HUES6 (cell line): ENCODE measurements at regions not wholly inside any gene's neighbourhood (a gene's known extent, or its start where the extent isn't known, plus 50 kb on each side); places are given as distances from the start of the nearest gene placed in this dataset.

Source experiments
- H3K27ac ChIP-seq: 2 replicates; pipeline ENCODE4 v1.7.0; 2013; ENCODE audit warnings: low read depth, mild to moderate bottlenecking, low read length, inconsistent platforms
- H3K27me3 ChIP-seq: 2 replicates; pipeline ENCODE4 v1.6.1; 2013; ENCODE audit warnings: low read length; ENCODE audit not compliant: control insufficient read depth, insufficient read depth
- H3K36me3 ChIP-seq: 2 replicates; pipeline ENCODE4 v1.6.1; 2013; ENCODE audit warnings: low read length; ENCODE audit not compliant: control insufficient read depth, insufficient read depth
- H3K4me1 ChIP-seq: 2 replicates; pipeline ENCODE4 v1.6.1; 2013; ENCODE audit warnings: low read length; ENCODE audit not compliant: control insufficient read depth, insufficient read depth
- H3K4me3 ChIP-seq: 2 replicates; pipeline ENCODE4 v1.5.1; 2013; ENCODE audit warnings: low read depth, low read length
- H3K9ac ChIP-seq: one replicate; pipeline ENCODE4 v1.6.1; 2013; ENCODE audit warnings: mild to moderate bottlenecking, low read length
- H3K9me3 ChIP-seq: 2 replicates; pipeline ENCODE4 v1.6.1; 2013; ENCODE audit warnings: low read depth, low read length; ENCODE audit not compliant: control insufficient read depth, insufficient read depth

DNA sequence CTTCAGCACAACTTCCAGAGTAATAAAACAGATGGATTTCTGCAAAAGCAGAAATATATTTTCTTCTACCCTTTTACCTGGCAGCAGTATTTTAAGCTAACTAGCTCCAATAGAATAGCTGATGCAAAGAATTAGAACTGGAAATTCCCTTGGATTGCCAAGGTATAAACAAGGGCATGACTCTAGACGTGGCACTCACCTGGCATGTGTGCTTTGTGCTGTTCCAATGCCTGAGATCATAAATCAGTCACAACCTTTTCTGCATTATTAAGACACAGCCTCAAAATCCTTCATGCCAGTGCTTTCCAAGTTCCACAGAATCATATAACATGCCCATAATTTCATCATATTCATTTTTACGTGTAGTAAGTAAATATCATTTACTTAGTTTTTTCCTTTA is 1048.7 kb downstream of the ADGRL2 start:
- Histone ChIP-seq H3K27ac (no peak overlapping the region), H3K4me3 (no peak overlapping the region), H3K4me1 (peaks cover 59% of the 10 kb centered on the region), H3K36me3 (no peaks in the 10 kb centered on the region), H3K9ac (no peak overlapping the region), H3K9me3 (no peaks in the 10 kb centered on the region), H3K27me3 (no peaks in the 10 kb centered on the region)

DNA sequence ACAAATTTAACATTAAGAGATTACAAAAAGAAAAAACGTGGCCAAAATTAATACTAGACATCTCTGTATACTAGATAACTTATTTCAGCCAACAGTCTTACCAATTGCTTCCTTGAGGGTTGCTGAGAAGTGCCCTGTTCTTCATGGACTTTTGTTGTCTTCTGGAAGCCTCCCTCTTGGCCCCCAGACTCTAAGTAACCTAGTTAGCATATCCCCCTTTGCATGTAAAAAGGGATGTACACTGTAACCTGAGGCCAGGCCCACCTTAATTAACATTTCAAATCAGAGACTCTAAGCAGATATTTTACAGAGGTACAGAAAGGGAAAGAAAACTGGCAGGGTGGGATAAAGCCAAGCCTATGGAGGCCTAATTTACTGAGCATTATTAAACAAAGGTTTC is 1047.3 kb downstream of the ADGRL2 start:
- no peaks in the 10 kb centered on the region for H3K27me3 ChIP-seq
- H3K27ac ChIP-seq = no peak overlapping the region
- peaks cover 67% of the 10 kb centered on the region for H3K4me1 ChIP-seq
- no peak overlapping the region for H3K9ac ChIP-seq
- H3K9me3 ChIP-seq = no peaks in the 10 kb centered on the region
- H3K4me3 ChIP-seq = peak overlapping the region; percentile 51
- H3K36me3 ChIP-seq = no peaks in the 10 kb centered on the region

DNA sequence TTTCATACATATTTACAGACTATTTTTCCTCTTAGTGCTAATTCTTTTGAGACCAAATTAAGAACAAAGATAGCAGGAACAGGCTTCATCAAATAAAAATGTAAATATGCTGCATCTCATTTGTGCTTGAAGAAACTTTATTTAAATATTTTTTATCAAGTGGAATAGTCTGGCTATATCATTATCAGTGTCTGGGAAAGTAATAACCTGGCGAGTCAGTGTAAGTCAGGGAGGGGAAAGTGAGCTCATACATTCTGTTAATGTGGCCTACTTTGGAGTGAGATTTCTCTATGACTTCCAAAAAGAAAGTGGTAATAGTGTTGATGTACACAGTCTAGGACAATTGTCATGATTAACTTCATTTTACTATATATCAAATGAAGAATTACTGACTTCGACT is 1045.1 kb downstream of the ADGRL2 start:
- H3K9ac ChIP-seq = no peak overlapping the region

DNA sequence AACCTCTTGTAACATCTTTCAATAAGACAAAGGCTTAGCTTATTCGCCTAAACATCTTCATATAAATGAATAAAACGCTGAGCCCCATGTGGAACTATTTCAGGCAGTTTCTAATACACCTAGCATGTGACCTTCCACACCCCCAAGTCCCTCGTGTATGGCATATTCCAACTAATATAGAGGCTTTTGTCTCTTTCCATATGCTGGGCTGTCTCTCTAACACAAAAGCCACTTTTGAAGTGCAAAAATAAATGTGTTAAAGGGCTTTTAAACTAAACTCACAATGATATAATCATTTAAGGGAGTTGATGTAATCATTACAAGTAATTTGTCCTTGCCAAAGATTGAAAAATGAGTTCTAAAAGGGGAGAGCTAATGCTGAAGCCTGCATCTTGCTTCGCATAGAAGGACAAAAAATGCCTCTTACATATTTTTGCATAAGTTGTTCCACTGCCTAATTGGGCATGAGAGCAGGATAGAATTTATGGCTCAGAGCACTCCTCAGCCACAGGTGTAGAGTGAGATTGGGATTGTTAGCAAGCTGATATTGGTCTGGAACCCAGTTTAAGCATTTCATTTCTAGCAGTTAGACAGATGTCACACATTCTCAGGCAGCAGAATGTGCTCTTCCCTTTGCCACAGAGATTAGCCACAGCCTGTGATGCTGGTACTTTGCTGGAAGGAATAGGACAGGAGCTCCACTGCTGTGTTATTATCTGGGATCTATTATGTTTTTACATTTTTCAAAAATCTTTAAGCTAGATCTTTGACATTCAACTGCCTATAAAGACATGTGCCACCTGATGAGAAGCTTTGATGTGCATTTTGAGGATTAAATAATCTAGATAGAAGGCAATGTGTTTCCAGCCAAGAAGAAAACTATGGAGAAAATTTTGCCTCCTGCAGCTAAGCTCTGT is 1044.4 kb downstream of the ADGRL2 start:
- peaks cover 56% of the 10 kb centered on the region for H3K4me1 ChIP-seq

More for the DNA sequence above, 1045.1 kb downstream of the ADGRL2 start:
- no peak overlapping the region for H3K4me3 ChIP-seq
- no peak overlapping the region for H3K27ac ChIP-seq
- H3K36me3 ChIP-seq = no peaks in the 10 kb centered on the region
- no peaks in the 10 kb centered on the region for H3K9me3 ChIP-seq
- peaks cover 56% of the 10 kb centered on the region for H3K4me1 ChIP-seq
- no peaks in the 10 kb centered on the region for H3K27me3 ChIP-seq

DNA sequence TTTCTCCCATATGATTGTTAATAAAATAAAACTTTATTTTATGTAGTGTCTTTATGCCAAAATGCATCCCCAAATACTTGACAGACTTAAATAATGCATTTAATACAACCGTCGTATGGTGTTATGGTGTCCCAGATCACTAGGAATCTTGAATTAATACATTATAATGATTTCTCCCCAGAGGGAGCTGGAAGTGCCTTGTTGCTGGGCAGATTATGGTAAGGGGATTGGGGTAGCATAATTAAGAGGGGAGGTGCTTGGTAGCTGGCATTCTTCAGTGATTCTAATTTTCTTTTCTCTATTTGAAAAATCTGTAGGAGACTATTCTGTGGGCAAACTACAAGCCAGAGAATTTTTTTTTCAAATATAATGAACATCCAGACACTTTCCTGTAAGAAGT is 1043.7 kb downstream of the ADGRL2 start:
- H3K4me1 ChIP-seq = peaks cover 54% of the 10 kb centered on the region
- no peaks in the 10 kb centered on the region for H3K9me3 ChIP-seq
- H3K27me3 ChIP-seq = no peaks in the 10 kb centered on the region
- no peaks in the 10 kb centered on the region for H3K36me3 ChIP-seq
- H3K27ac ChIP-seq = no peak overlapping the region
- no peak overlapping the region for H3K4me3 ChIP-seq
- H3K9ac ChIP-seq = no peak overlapping the region

More for the DNA sequence above, 1044.4 kb downstream of the ADGRL2 start:
- Histone ChIP-seq H3K27me3 (no peaks in the 10 kb centered on the region), H3K27ac (no peak overlapping the region), H3K36me3 (no peaks in the 10 kb centered on the region), H3K9me3 (no peaks in the 10 kb centered on the region), H3K4me3 (no peak overlapping the region), H3K9ac (no peak overlapping the region)

DNA sequence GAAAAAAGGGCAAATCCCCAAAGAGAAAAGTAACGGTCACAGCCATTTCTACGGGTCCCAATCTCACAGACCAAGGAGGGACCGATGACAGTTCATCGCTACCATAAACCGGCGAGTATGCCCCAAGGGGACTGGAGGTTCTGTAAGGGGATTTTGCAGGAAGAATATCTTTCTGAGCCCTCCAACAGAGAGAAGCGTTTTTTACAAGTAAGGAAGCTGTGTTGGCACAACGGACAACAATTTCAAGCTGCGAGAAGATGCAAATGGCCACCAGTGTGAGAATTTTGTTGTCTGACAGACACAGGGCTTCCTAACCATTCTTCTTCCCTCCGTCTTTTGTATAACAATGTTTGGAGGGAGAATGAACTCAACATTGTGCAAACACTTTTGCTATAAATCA is 1043.1 kb downstream of the ADGRL2 start:
- H3K36me3 ChIP-seq = no peaks in the 10 kb centered on the region
- no peak overlapping the region for H3K9ac ChIP-seq
- no peak overlapping the region for H3K27ac ChIP-seq
- H3K4me1 ChIP-seq = peaks cover 48% of the 10 kb centered on the region
- H3K9me3 ChIP-seq = no peaks in the 10 kb centered on the region
- H3K4me3 ChIP-seq = no peak overlapping the region
- no peaks in the 10 kb centered on the region for H3K27me3 ChIP-seq

DNA sequence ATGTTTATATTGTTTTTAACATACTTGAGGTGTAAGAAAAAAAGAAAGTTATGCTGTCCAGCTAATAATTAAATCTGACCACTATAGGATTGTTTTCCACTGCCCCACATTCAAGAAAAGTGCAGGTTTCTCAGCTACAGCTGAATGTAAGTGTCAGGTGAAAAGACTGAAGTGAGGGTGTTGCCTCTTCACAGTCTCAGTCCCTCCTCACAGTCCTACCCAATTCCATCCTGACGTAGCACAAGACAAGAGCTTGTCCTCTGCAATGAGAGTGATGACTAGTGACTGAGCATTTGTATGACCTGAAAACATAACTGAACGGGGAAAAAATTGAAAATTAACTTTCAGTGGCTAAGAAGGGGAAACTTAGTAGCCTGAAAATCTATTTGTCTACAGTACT is 1039.5 kb downstream of the ADGRL2 start:
- Histone ChIP-seq H3K4me1 (peaks cover 29% of the 10 kb centered on the region), H3K4me3 (no peak overlapping the region), H3K9ac (no peak overlapping the region), H3K27ac (no peak overlapping the region), H3K27me3 (no peaks in the 10 kb centered on the region), H3K36me3 (no peaks in the 10 kb centered on the region), H3K9me3 (no peaks in the 10 kb centered on the region)

DNA sequence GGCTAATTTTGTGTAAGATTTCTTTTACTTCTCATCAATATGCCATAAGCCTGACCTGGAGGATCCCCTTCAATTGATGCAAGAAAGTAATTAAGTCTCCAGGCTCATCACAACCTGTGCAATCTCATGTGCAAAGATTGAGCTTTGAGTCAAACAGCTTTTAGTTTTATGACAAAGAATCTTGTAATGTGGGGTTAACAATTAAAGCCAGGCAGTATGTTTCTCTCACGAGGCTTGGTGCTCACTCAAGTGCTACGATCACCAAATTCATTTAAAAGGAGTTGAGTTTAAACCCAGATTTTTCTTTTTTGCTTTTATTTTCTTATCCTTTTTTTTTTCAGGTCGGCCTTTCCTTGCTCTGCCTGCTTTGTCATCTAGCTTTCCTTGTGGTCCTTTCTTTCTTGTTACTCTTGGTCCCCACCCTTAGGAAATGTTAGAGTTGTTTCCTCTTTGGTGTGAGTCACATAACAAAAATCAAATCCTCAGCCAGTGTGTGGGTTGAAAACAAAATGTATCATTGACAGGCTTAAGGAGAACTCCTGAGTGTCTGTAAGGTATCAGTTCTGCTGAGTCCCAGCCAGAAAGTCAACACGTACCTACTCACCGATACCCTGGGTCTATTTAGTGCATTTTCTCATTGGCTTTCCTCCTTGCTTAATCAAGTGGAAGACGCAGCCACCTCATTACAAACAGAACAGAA is 1037.2 kb downstream of the ADGRL2 start:
- Histone ChIP-seq H3K4me1 (peaks cover 13% of the 10 kb centered on the region), H3K36me3 (no peaks in the 10 kb centered on the region), H3K27me3 (no peaks in the 10 kb centered on the region), H3K4me3 (no peak overlapping the region), H3K9ac (no peak overlapping the region), H3K9me3 (no peaks in the 10 kb centered on the region), H3K27ac (no peak overlapping the region)

DNA sequence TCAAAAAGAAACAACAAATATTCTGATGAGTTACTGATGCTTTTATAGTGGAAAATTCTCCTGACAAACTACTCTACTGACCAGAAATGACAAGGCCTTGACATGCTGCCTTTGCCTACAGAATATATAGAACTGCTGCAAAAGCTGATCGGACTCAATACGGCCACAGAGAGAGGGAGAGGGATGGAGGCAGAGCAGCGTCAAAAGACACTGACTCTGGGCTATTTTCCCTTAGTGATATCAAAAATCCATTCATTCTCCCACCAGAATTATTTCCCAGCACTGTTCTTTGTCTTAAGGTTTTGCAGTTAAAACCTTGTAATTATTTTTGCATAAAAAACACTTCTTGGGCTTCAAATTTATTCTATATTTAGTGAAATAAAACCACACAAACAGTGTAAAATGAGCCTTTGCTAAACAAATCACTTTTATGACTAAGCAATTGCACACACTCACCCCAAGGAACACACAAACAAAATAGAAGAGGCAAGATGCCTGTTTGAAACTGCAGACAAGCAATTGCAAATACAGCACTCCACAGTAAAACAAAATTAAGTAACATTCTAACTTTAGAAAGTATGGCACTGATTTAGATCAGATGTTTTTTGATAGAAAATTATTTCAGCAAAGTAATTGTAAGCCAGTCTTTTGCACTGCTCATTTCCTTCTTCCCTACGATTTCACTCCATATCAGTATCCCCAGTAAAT is 1036.4 kb downstream of the ADGRL2 start:
- Histone ChIP-seq H3K4me3 (no peak overlapping the region), H3K36me3 (no peaks in the 10 kb centered on the region), H3K9ac (no peak overlapping the region), H3K27ac (no peak overlapping the region), H3K4me1 (peaks cover 13% of the 10 kb centered on the region), H3K9me3 (no peaks in the 10 kb centered on the region), H3K27me3 (no peaks in the 10 kb centered on the region)

DNA sequence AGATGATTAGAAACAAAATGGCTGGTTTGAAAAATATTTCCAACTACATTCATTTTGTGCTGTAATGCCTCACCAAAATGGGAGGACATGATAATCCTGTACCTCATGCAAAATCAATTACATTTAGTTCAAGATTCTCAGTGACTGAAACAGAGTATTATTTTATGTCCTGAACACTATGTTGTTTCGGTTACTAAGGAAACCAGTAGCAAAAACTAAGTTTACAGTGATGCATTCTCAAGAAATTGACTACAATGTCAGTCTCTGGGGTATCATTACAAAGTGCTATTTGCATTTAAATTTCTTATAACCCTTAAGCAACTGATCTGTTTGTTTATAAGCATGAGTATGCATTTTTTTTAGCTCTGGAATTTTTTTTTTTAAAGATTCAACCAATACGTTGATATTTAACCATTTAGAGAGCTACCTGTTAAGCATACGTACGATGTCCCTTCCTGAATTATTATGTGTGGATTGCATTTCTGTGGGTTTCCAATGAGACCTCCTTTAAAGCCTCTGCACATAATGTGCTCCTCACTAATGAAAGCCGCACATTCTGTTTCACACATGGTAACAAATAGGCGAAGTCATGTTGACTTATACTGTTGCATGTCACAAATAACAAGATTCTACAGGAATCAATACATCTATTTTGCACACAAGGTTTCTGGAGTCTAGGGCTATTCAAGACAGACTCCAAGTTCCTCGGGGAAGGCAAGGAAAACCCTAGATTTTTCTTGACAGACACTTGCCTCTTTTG is 1035.7 kb downstream of the ADGRL2 start:
- Histone ChIP-seq H3K36me3 (no peaks in the 10 kb centered on the region), H3K9ac (no peak overlapping the region), H3K27ac (no peak overlapping the region), H3K27me3 (no peaks in the 10 kb centered on the region), H3K4me1 (peaks cover 13% of the 10 kb centered on the region), H3K9me3 (no peaks in the 10 kb centered on the region), H3K4me3 (no peak overlapping the region)
